ENCODE measurements at regions not wholly inside any gene's neighbourhood (a gene's known extent, or its start where the extent isn't known, plus 50 kb on each side); places are given as distances from the start of the nearest gene placed in this dataset.

DNA sequence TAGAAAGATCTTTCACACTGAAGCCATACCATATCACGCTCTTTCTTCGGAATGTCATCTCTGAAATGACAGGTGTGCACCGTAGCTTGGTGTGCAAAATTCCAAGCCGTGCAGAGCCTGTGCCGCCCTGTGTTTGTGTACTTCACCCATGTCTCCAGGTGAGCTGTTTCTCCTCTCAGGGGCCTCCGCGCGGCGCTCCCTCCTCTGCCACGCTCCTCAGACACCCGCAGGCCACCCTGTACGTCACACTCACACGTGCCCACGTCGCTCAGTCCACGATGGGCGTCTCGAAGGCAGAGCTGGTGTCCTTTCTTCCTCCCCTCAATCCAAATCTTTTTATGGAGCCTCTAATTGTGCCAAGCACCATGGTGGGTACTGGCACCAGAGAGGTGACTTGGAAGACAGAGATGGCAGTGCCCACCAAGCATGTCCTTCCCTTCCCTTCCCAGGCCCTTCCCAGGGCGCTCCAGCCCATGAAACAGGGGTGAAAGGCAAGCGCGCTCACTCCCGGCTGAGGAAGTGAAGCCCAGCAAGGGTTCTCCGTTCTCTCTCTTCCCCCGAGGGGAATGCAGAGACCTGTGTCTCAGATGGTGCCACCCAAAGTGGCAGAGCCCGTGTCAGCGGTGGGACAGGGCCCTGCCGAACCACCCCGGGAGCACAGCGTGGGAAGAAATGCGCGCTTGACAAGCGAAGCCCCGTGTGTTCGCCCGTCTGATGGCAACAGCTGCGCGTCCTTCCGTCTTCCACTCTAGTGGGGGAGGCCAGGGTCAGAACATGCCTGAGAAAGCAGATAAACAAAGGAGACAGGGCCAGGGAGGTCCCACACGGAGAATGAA lies 292.5 kb upstream of the SHH start:
- no peak for DNase-seq (ENCODE audit: low read depth in 2 of 2)

DNA sequence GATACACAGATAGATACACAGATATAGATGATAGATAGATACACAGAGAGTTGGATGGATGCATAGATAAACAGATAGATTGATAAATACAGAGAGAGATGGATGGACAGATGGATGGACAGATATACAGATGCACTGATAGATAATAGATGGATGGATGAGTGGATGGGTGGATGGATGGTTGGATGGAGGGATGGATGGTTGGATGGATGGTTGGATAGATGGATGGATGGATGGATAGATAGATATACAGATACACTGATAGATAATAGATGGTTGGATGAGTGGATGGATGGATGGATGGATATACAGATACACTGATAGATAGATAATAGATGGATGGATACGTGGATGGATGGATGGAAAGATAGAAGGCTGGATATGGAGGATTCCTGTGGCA lies 290.0 kb upstream of the SHH start:
- no peak for DNase-seq (ENCODE audit: low read depth in 2 of 2)

DNA sequence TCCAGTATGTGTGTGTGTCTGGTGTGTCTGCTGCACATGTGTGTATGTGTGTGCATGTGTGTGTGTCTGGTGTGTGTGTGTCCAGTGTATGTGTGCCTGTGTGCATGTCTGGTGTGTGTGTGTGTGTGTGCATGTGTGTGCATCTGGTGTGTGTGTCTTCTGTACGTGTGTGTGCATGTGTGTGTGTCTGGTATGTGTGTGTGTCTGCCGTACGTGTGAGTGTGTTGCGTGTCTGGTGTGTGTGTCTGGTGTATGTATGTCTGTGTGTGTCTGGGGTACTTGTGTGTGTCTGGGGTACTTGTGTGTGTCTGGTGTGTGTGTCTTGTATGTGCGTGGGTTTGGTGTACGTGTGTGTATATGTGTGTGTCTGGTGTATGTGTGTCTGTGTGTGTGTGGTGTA lies 289.1 kb upstream of the SHH start:
- no peak for DNase-seq (ENCODE audit: low read depth in 2 of 2)

DNA sequence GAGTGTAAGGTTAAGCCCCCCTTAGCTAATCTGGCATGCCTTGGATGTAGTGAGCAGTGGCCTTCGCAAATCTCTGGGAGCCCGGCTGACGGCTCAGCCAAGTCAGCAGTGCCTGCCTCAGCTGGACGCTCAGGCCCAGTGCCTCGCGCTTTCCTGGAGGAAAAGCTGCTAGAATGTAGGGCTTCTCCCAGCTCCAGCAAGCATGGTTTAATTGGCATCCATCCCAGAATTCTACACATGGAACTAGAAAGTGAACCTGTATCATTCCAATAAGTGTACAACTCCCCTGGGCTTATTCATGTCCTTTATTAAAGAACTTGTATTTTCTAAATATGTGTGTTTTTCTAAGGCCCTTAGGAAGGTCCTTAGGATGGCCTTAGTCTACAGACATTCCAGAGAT lies 287.8 kb upstream of the SHH start:
- DNase-seq (ENCODE audit: low read depth in 2 of 2): no peak

DNA sequence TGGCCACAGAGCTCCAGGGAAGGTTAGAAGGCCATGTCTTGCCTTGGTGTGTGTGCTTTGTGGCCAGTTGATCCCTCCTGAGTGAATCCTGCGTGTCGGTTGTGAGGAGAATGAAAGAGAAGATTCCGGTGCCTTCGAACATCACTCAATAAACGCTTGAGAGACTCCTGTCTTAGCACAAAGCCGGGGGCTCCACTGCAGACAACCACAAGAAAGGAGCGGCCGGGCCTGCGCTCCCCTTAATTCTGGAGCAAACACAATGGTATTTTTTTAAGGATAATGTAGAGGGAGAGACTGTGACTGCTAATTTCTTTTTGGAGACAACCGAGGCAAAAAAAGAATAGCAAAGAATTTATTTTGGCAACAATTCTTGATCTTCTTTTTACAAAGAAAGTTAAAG lies 286.8 kb upstream of the SHH start:
- DNase-seq (ENCODE audit: low read depth in 2 of 2): no peak

- DNase-seq (ENCODE audit: low read depth in 2 of 2): no peak
These were observed 284.7 kb upstream of the SHH start for GRCh38 chr7:156096771-156097538.

DNA sequence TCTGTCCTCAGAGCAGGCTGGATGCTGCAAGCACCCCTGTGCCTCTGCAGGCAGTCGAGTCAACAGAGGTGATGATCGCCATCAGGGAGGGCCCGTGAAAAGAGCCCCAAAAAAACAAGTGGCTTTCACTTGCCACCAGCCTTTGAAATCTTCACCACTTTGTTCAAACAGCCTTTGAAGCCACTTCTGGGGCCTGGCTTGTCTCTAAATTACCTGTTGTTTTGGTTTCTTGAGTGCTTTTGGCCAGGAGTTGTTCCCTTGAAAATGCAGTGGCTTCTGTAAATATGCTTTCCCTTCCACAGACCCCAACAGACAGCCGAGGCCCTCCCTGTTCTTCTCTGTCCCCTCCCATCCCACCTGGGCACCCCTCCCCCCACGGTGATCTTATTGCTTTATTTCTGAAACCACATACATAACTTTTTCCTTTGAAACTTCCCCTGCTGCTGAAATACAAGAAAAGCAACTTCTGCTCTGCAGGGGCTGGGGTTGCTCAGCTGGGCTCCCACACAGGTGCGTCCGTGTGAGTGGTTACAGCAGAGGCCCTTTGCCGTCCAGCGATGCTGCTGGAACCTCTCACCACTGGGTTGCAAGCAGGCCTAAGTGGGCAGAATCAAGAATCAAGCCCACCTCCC lies 283.8 kb upstream of the SHH start:
- DNase-seq (ENCODE audit: low read depth in 2 of 2): no peak

- no peak for DNase-seq (ENCODE audit: low read depth in 2 of 2)
These were observed 282.3 kb upstream of the SHH start for GRCh38 chr7:156094350-156095146.

GRCh38 chr7:156092307-156092706 lies 280.0 kb upstream of the SHH start:
- DNase-seq (ENCODE audit: low read depth in 2 of 2): no peak

DNA sequence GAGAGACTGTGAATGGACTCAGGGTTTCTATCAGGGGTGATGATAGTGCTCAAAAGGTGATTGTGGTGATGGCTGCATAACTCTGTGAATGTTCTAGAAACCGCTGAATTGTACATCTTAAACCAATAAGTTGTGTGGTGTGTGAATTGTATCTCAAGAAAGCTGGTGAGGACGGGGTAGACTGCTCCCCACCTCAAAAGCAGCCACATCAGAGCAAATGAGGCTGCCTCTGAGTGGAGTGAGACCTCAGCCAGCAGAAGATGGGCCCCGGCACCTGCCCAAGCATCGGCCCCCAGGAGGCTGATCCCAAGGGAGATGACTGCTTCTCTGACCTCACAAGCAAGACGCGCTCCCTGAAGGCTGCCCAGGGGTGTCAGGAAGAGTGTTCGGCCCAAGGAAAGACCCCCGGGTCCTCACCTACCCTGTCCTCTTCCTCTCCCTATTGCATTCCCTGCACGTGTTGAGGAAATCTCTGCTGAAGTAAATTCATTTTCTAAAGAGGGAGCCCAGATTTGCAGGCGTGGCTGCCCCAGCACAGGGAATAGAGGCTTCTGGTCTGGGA lies 279.3 kb upstream of the SHH start:
- no peak for DNase-seq (ENCODE audit: low read depth in 2 of 2)

DNA sequence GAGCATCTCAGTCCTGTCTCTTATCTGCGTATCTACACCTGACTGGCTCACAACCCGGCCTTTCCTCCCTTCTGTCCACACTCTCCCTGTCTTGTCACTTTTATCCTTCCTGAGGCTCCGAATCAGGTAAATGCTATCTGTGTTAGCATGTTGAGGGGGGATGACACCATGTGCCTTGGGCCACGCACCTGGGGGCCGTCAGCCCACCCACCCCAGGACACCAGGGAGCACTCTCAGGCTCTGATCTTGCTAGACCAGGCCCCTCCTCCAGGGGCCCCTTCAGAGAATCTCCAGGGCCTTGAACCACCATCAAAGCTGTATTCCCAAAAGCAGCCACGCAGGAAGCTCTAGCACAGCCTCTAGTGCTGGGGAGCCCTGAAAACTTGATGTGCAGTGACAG lies 278.7 kb upstream of the SHH start:
- DNase-seq (ENCODE audit: low read depth in 2 of 2): no peak

GRCh38 chr7:156089222-156089621 lies 277.0 kb upstream of the SHH start:
- no peak for DNase-seq (ENCODE audit: low read depth in 2 of 2)

GRCh38 chr7:156088115-156088514 lies 275.9 kb upstream of the SHH start:
- no peak for DNase-seq (ENCODE audit: low read depth in 2 of 2)

DNA sequence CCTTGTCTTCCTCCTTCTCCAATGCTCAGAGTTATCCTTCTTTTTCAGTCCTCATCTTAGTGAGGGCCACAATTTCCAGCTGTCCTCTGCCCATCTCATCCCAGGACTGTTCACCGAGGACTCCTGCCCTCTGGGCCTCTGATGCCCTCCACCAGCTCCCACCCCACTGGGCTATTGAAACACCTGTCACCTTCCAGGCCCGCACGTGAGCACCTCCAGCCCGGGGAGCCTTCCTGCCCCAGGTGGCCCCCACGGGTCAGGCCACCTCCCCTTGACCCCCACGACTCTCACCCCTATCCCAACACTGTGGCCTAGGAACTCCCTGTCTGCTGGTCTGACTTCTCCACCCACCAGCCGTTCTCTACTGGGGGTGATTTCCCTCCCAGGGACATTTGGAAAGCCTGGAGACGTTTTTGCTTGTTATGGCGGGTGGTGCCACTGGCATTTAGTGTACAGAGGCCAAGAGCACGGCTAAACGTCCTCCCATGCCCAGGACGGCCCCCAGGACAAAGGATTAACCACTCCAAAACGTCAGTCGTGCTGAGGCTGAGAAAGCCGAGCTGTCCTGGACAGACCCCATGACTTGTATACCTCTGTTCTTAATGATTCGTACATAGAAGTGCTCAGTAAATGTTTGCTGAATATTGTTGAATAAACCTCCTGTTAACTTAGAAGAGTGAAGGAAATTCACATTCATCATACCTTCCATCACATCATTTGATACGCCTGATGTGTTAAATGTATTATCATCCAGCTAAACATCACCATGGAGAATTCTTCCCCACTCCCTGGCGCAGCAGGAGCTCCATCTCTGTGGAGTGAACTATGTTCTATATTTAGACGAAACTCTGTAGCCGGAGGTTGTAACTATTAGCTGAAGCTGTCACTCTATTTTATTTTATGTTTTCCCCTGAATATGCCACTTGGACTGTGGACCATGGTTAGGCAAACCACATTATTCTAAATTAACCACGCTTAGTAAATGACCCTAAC lies 270.1 kb upstream of the SHH start:
- no peak for DNase-seq (ENCODE audit: low read depth in 2 of 2)

- DNase-seq (ENCODE audit: low read depth in 2 of 2): no peak
These were observed 268.3 kb upstream of the SHH start for GRCh38 chr7:156080596-156080995.

DNA sequence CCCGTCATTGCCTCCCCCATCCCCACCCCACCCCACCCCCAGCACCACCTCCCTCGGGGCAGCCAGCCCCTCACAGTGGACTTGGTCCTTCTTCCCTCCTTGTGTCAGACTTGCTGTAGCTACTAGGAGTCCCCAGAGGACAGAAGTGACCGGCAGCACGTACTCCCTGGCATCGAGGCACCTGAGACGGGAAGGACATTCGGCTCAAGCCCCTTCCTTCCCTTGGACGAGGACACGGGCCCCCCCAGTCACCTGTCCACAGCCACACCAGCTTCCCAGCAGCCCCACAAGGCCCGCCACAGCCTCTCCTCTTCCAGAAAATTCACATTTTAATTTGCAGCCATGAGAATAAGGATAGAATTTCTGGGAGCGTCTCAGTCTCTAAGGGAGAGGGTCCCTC lies 267.8 kb upstream of the SHH start:
- DNase-seq (ENCODE audit: low read depth in 2 of 2): no peak

- DNase-seq (ENCODE audit: low read depth in 2 of 2): no peak
These were observed 266.9 kb upstream of the SHH start for GRCh38 chr7:156079156-156079555.

DNA sequence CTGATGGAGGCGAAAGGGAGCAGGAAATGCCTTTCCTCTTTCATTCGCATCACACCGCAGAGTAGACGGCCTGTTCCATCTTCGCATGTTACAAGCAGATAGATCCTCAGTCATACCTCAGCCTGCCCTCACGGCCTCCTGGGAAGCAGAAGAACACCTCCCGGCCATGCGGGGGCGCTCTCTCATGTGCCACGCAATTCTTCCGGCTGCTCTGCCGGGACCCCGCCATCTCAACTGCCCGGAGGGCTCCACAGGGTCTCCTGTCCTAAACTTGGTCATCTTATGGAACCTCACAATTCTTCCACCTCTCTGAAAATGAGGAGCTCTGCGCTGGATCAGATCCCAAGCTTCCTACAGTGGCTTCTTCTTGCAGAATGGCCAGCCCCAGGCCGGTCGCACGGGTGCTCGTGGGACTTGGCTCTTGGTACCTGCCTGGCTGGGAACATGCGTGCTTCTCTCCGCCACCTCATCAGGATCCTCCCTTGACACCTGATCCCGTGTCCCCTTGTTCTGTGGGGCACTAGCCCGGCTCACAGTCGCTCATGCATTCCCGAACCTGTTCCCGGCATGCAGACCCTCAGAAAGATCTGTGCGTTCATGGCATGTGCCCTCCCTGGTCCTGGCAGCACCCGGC lies 262.8 kb upstream of the SHH start:
- no peak for DNase-seq (ENCODE audit: low read depth in 2 of 2)

GRCh38 chr7:156074084-156074483 lies 261.8 kb upstream of the SHH start:
- no peak for DNase-seq (ENCODE audit: low read depth in 2 of 2)
